Thyroid gland (tissue), 4 donors: ENCODE measurements at regions not wholly inside any gene's neighbourhood (a gene's known extent, or its start where the extent isn't known, plus 50 kb on each side); places are given as distances from the start of the nearest gene placed in this dataset.

ENCODE experiments used
- DNase-seq, 2 donors: peaks; one replicate each; pipeline ENCODE4 v3.0.0-alpha.2; 2019
- H3K27ac ChIP-seq, 3 donors: fragments of 200-600 bp; sonication (generic); 1 replicate in 2 of 3; 2 replicates in 1 of 3; pipeline ENCODE4 v1.5.1; 2016 to 2019; ENCODE audit warnings: mild to moderate bottlenecking in 1 of 3, moderate library complexity in 1 of 3
- H3K27me3 ChIP-seq: fragments of 200-600 bp; sonication (generic); one replicate; pipeline ENCODE4 v1.5.1; 2019
- H3K36me3 ChIP-seq, 2 donors: fragments of 200-600 bp; sonication (generic); one replicate each; pipeline ENCODE4 v1.5.1; 2016 to 2019
- H3K4me1 ChIP-seq, 2 donors: fragments of 200-600 bp; sonication (generic); one replicate each; pipeline ENCODE4 v1.5.1; 2017 to 2019
- H3K4me3 ChIP-seq, 3 donors: fragments of 200-600 bp; sonication (generic); replicated peaks in 1 of 3; 1 replicate in 2 of 3; 2 replicates in 1 of 3; pipeline ENCODE4 v1.5.1; 2016; ENCODE audit warnings: mild to moderate bottlenecking in 1 of 3
- H3K9me3 ChIP-seq: fragments of 200-600 bp; sonication (generic); one replicate; pipeline ENCODE4 v1.5.1; 2017
- POLR2A ChIP-seq, 2 donors: fragments of 450-650 bp; IDR thresholded peaks; one replicate each; pipeline ENCODE4 v1.6.1; 2017; ENCODE audit warnings: antibody characterized with exemption in 2 of 2, mild to moderate bottlenecking in 2 of 2, moderate library complexity in 1 of 2
- WGBS, 2 donors: methylation state at CpG; one replicate each; pipeline ENCODE4 v1.1.5; 2017; 5-methylcytosine and 5-hydroxymethylcytosine counted together
- intact Hi-C: fragments of 100-400 bp; cut with DNase I; formaldehyde crosslinking; loops from one replicate; pipeline ENCODE4 v1.15.1; 2023
- TF ChIP-seq, protein P1 (sequence below), 6 experiments: fragments of 200-600 bp in 3 of 6; fragments of 450-650 bp in 3 of 6; sonication (generic) in 3 of 6; IDR thresholded peaks; one replicate each; pipeline ENCODE4 v1.5.1; 2016 to 2019; ENCODE audit warnings: antibody characterized with exemption in 6 of 6, mild to moderate bottlenecking in 2 of 6, inconsistent platforms in 1 of 6, moderate library complexity in 1 of 6

DNA sequence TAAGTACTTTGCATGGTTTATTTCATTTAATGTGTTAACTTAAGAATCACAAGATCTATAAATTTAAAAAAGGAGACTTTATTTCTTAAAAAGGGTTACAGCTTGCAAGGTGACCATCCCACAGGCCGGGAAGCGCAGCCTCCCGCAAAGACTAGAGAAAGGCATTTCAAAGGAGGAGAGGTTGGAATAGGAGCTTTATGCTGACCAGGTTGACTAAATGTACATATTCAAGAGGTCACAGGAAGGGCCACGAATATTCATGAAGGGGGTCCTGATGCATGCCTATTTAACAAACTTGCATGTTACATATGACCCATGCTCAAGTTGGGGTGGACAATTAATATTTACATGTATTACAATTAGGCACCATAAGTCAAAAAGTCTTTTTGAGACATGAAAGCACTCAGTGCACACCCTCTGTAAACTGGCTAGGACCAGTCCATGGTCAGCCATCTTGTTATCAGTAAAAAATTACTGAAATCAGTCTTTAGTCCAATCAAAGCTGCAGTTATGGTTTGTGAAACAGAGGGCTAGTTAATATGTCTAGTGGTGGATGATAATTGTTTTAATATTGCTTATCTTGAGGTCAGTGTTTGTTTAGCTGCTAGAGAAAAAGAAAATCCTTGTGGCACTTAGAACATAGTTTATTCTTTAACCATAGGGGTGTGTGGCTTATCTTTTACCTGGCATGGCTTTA, 169.3 kb downstream of the KCNE4 start:
- intact Hi-C loops, result no loop called here
- H3K4me3 ChIP-seq, result no peak overlapping the region
- TF ChIP-seq, protein P1, sequence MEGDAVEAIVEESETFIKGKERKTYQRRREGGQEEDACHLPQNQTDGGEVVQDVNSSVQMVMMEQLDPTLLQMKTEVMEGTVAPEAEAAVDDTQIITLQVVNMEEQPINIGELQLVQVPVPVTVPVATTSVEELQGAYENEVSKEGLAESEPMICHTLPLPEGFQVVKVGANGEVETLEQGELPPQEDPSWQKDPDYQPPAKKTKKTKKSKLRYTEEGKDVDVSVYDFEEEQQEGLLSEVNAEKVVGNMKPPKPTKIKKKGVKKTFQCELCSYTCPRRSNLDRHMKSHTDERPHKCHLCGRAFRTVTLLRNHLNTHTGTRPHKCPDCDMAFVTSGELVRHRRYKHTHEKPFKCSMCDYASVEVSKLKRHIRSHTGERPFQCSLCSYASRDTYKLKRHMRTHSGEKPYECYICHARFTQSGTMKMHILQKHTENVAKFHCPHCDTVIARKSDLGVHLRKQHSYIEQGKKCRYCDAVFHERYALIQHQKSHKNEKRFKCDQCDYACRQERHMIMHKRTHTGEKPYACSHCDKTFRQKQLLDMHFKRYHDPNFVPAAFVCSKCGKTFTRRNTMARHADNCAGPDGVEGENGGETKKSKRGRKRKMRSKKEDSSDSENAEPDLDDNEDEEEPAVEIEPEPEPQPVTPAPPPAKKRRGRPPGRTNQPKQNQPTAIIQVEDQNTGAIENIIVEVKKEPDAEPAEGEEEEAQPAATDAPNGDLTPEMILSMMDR (IDR thresholded peaks at IDR 0.05), result no peak
- no peak for TF ChIP-seq POLR2A (IDR thresholded peaks at IDR 0.05)
- H3K4me1 ChIP-seq, result no peaks in the 10 kb centered on the region
- DNase-seq, result no peak
- no peaks in the 10 kb centered on the region for H3K27me3 ChIP-seq
- no peak overlapping the region for H3K27ac ChIP-seq
- H3K9me3 ChIP-seq, result no peaks in the 10 kb centered on the region
- WGBS, 2 donors, result 80 to 90% methylated on average over 4 of the region's 4 CpGs
- no peaks in the 10 kb centered on the region for H3K36me3 ChIP-seq

- Histone ChIP-seq H3K4me1 (no peaks in the 10 kb centered on the region), H3K36me3 (no peaks in the 10 kb centered on the region), H3K27me3 (no peaks in the 10 kb centered on the region), H3K4me3 (no peak overlapping the region), H3K27ac (no peak overlapping the region), H3K9me3 (no peaks in the 10 kb centered on the region)
- intact Hi-C loops, result no loop called here
- 84 to 86% methylated on average over 2 of the region's 2 CpGs for WGBS, 2 donors
- TF ChIP-seq POLR2A (IDR thresholded peaks at IDR 0.05), result no peak
- TF ChIP-seq, protein P1 (IDR thresholded peaks at IDR 0.05), result no peak
- no peak for DNase-seq
These were observed 170.4 kb downstream of the KCNE4 start for GRCh38 chr2:223222397-223222796.

GRCh38 chr2:223223156-223223555, 171.2 kb downstream of the KCNE4 start:
- H3K9me3 ChIP-seq, result no peaks in the 10 kb centered on the region
- H3K36me3 ChIP-seq, result no peaks in the 10 kb centered on the region
- H3K27ac ChIP-seq, result no peak overlapping the region
- TF ChIP-seq, protein P1 (IDR thresholded peaks at IDR 0.05), result no peak
- no peak for TF ChIP-seq POLR2A (IDR thresholded peaks at IDR 0.05)
- no peaks in the 10 kb centered on the region for H3K4me1 ChIP-seq
- H3K4me3 ChIP-seq, result no peak overlapping the region
- DNase-seq, result no peak
- H3K27me3 ChIP-seq, result no peaks in the 10 kb centered on the region
- 59 to 70% methylated on average over 1 of the region's 1 CpG for WGBS, 2 donors
- intact Hi-C loops, result no loop called here

- TF ChIP-seq, protein P1 (IDR thresholded peaks at IDR 0.05), result no peak
- no peak for TF ChIP-seq POLR2A (IDR thresholded peaks at IDR 0.05)
- H3K27me3 ChIP-seq, result no peaks in the 10 kb centered on the region
- no peaks in the 10 kb centered on the region for H3K9me3 ChIP-seq
- WGBS, 2 donors, result 93 to 96% methylated on average over 3 of the region's 3 CpGs
- intact Hi-C loops, result no loop called here
- no peak for DNase-seq
- no peak overlapping the region for H3K27ac ChIP-seq
- H3K4me1 ChIP-seq, result no peaks in the 10 kb centered on the region
- no peaks in the 10 kb centered on the region for H3K36me3 ChIP-seq
- H3K4me3 ChIP-seq, result no peak overlapping the region
These were observed 173.3 kb downstream of the KCNE4 start for GRCh38 chr2:223225266-223225665.

DNA sequence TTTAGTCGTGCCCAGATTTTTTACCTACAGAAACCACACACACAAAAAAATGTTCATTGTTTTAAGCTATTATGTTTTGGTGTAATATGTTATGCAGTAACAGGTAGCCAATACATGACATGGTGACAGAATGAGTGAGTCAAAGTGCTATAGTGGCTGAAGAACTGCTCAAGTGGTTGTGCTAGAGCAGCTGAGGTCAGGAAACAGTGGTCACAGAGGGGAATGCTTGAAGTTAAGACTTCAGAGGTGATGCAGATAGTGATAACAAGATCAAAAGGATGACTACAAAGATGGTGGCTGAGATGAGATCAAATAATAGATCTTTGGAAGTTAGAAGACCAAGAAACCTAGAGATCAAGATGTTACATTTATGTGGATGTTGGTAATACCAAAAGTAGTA, 174.3 kb downstream of the KCNE4 start:
- no peak for DNase-seq
- WGBS, 2 donors, result 0 to 50% methylated on average over 1 of the region's 1 CpG
- no peaks in the 10 kb centered on the region for H3K36me3 ChIP-seq
- no peak overlapping the region for H3K4me3 ChIP-seq
- no peak for TF ChIP-seq POLR2A (IDR thresholded peaks at IDR 0.05)
- TF ChIP-seq, protein P1 (IDR thresholded peaks at IDR 0.05), result no peak
- H3K27me3 ChIP-seq, result no peaks in the 10 kb centered on the region
- no peak overlapping the region for H3K27ac ChIP-seq
- no peaks in the 10 kb centered on the region for H3K4me1 ChIP-seq
- intact Hi-C loops, result no loop called here
- no peaks in the 10 kb centered on the region for H3K9me3 ChIP-seq
